ENCODE measurements at regions not wholly inside any gene's neighbourhood (a gene's known extent, or its start where the extent isn't known, plus 50 kb on each side); places are given as distances from the start of the nearest gene placed in this dataset.

GRCh38 chr2:126494593-126494992 is 161.4 kb upstream of the GYPC start:
- no peak for TF ChIP-seq CTCF (IDR thresholded peaks at IDR 0.05; ENCODE audit: low read depth, low read length, missing control alignments)
- no peak overlapping the region for H3K4me3 ChIP-seq (replicated peaks; ENCODE audit: low read depth, low read length)
- no peak for DNase-seq (ENCODE audit: extremely low read depth, low read depth)

- no peak overlapping the region for H3K4me3 ChIP-seq (replicated peaks; ENCODE audit: low read depth, low read length)
- no peak for DNase-seq (ENCODE audit: extremely low read depth, low read depth)
- no peak for TF ChIP-seq CTCF (IDR thresholded peaks at IDR 0.05; ENCODE audit: low read depth, low read length, missing control alignments)
Measured at GRCh38 chr2:126495189-126495588, 160.8 kb upstream of the GYPC start.

DNA sequence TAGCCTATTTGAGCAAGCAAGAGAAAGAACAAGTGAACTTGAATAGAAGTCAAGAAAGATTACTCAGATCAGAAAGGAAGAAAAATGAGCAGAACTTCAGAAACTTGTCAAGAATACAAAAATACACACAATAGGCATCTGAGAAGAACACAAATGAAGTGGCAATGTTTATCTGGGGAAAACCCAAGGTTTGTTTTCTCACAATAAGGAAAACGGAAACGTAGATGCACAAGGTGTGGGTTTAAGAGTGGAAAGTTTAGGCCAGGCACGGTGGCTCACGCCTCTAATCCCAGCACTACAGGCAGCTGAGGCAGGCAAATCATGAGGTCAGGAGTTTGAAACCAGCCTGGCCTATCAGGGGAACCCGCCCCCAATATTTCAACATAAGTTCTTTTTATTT is 159.5 kb upstream of the GYPC start:
- TF ChIP-seq CTCF (IDR thresholded peaks at IDR 0.05; ENCODE audit: low read depth, low read length, missing control alignments): no peak
- DNase-seq (ENCODE audit: extremely low read depth, low read depth): no peak
- no peak overlapping the region for H3K4me3 ChIP-seq (replicated peaks; ENCODE audit: low read depth, low read length)

- H3K4me3 ChIP-seq (replicated peaks; ENCODE audit: low read depth, low read length): no peak overlapping the region
- DNase-seq (ENCODE audit: extremely low read depth, low read depth): no peak
- no peak for TF ChIP-seq CTCF (IDR thresholded peaks at IDR 0.05; ENCODE audit: low read depth, low read length, missing control alignments)
Measured at GRCh38 chr2:126503476-126503875, 152.5 kb upstream of the GYPC start.

GRCh38 chr2:126504949-126505348 is 151.0 kb upstream of the GYPC start:
- no peak for DNase-seq (ENCODE audit: extremely low read depth, low read depth)
- H3K4me3 ChIP-seq (replicated peaks; ENCODE audit: low read depth, low read length): no peak overlapping the region

GRCh38 chr2:126506786-126507185 is 149.2 kb upstream of the GYPC start:
- DNase-seq (ENCODE audit: extremely low read depth, low read depth): no peak
- no peak overlapping the region for H3K4me3 ChIP-seq (replicated peaks; ENCODE audit: low read depth, low read length)
- no peak for TF ChIP-seq CTCF (IDR thresholded peaks at IDR 0.05; ENCODE audit: low read depth, low read length, missing control alignments)

More at GRCh38 chr2:126504949-126505348, 151.0 kb upstream of the GYPC start:
- no peak for TF ChIP-seq CTCF (IDR thresholded peaks at IDR 0.05; ENCODE audit: low read depth, low read length, missing control alignments)

DNA sequence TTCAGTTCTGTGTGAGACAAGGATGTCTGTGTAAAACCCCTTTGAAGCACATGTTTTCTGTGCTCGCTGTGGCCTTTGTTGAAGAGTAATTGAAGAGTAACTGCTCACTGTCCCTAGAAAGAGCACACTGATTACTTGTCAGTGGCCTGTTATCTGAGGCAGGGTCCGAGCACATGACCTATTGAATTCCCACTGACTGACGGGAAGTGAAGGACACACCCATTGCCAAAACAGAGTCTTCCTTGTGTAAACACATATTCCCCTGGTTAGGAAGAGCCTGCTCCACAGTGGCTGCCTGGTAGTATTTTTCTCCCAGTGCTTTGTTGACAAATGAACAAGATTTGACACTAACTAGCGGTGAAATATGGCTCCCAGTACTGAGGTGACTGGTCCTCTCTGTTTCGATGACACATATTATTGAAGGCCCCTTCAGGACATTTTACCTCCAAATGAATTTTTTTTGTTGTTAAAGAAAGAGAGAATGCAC is 148.5 kb upstream of the GYPC start:
- no peak overlapping the region for H3K4me3 ChIP-seq (replicated peaks; ENCODE audit: low read depth, low read length)
- DNase-seq (ENCODE audit: extremely low read depth, low read depth): no peak
- TF ChIP-seq CTCF (IDR thresholded peaks at IDR 0.05; ENCODE audit: low read depth, low read length, missing control alignments): no peak

Data from HFF-Myc (cell line).